GM18520 (cell line): ENCODE measurements at regions not wholly inside any gene's neighbourhood (a gene's known extent, or its start where the extent isn't known, plus 50 kb on each side); places are given as distances from the start of the nearest gene placed in this dataset.

ENCODE experiments used
- ATAC-seq: cut with Tn5 transposase; IDR thresholded peaks from one replicate; pipeline ENCODE4 v1.9.1; 2021; ENCODE audit not compliant: unreplicated experiment

- no peak for ATAC-seq
Measured at GRCh38 chr20:10986586-10986985, 312.8 kb upstream of the JAG1 start.

DNA sequence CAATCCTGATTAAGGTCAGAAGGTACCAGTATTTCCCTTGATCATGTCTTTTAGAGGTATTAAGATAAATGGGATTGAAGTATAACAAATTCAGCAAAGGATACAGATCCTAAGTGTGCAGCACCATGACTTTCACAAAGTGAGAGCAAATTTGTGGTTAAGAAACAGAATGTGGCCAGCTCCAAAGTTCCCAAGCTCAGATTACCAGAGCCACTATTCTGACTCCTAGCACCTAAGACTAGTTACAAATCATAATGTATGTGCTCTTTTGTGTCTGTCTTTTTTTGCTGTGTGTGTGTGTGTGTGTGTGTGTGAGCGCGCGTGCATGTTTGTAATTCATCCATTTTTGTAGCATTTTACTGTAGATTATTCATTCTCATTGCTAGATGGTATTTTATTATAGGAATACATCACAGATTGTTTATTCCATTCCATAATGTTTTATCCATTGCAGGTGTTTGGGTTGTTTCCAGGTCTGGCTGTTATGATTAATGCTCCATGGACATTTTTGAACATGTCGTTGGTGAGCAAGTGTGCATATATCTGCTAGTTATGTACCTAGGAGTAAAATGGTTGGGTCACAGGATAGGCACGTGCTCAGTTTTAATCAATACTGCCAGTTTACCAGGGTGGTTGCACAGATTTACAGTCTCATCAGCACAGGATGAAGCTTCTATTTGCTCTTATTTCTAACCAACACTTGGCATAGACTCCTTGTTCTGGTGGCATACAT, 314.0 kb upstream of the JAG1 start:
- ATAC-seq, result no peak

DNA sequence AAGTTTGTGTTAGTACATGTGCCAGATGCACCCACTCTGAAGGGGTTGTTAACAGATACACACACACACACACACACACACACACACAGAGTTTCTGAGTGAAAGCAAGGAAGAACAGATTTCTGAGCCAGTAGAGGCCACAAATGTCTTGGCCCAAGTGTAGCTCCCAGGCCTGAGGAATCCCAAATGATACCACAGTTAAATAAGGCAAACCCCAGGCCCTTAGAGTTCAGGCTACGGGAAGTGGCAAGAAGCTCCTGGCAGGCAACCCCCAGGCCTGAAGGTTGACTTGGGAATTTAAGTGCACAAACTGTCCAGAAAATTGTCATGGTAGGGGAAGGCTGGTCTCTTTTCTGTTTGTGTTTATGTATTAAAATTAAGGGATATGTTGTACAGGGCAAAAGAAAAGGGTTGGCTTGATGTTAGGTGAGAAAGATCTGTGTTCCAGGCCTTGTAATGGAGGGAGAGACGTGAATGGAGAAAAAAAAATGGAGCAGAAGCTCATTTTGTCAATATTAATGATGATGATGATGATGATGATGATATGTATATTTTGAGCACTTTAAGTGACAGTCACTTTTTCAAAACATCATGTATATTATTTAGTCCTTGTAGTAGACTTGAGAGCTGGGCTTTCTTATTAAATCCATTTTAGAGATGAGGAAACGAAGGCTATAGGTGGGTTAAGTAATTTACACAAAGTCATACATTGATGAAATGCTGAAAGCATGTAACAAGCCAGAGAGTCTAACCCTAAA, 317.0 kb upstream of the JAG1 start:
- ATAC-seq, result no peak

DNA sequence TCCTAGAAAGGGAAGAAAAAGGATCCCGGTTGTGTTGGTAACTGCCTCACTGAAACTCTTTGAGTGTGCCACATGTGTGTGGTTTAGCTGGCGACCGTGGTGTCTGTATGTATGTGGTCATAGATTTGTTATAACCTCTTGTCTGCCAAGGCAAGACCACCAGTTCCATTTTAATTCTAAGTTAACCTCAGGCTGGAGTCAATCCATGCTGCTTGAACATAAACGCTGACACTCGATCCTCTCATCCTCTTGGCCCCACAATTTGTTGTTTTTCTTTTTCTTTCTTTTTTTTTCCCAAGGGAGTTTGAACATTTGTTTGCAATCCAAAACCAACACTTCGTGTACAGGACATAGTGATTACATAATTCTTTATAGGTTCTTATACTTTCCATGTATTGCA, 318.9 kb upstream of the JAG1 start:
- no peak for ATAC-seq

- no peak for ATAC-seq
Measured at GRCh38 chr20:10994991-10995700, 321.3 kb upstream of the JAG1 start.

- ATAC-seq, result no peak
Measured at GRCh38 chr20:10998476-10998875, 324.7 kb upstream of the JAG1 start.

DNA sequence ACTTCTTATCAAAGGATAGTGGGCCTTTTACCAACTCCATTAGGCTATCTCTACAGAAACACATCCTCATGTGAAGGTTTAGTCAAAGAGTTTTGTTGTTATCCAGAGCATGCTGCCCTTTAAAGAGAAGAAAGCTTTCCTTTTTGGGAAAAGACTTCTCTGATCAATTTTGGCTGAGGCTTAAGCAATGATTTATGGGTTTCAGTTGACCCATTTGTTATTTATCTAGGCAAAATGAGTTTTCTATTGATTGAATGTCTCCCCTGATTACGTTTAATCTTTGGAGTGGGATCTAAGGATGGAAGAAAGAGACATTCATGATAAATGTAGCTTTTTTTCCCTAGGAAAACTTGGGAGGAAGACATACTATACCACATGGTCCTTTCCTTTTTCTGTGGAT, 326.6 kb upstream of the JAG1 start:
- no peak for ATAC-seq

DNA sequence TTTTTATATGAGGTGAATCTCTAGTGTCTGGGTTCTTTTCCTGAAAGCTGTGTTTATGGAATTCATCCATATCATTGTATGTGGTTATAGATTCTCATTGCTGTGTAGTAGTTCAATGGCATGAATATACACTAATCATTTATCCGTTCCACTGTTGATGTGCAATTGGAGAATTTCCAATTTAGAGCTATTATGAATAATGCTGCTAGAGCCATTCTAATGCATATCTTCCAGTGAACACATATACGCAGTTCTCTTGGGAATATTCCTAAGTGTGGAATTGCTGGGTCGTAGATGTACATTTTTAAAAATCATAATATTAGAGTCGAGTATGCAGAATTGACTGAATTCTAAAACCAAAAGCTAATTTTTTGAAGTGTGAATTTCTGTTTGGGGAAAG, 327.5 kb upstream of the JAG1 start:
- no peak for ATAC-seq

DNA sequence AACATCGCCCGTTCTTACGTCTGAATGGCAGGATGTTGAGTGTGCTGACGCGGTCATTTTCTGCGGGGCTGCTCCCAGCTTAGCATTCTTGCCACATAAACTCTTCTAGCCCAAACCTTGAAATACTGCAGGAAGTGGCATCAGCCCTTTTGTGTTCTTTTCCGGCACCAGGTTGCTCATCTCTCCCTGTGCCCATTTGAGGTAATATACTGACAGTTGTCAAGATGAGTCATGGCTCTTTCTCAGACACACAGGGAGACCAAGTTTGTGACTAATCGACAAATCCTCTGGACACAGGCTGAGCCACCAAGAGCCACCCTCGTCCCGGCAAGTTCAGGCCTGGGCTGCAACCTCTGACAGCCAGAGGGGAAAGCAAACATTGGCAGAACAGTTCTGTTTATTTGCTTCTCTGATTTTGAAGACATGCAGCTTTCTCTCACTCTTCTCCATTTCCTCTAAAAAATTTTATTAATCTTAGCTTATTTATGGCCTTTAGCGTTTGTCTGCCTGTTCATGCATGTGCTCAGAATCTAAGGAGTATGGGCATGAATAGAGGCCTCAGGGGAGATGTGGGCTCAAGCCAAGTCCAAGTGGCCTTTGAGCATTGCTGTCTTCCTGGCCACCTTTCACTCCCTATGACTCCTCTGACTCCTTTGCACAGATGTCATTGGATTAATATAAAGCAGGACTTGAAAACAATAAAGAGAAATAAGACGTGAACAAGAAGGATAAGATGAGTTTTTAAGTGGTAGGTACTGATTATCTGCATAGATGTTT, 328.2 kb upstream of the JAG1 start:
- no peak for ATAC-seq

DNA sequence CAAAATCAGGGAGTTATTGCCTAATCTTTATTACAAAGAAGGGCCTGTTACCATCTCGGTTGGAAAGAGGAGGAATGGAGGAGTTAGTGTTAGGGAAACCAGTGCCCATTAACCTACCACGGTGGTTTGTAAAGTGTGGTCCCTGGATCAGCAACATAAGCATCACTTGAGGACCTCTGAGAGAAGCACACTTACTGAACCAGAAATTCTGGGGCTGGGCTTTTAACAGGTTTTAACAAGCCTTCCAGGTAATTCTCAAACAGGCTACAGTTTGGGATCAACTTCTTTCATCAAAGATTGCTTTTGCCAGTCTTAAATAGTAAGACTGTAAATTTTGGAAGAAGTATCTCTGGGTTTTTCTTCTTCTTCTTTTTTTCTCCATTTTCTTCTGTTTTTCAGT, 329.5 kb upstream of the JAG1 start:
- no peak for ATAC-seq

DNA sequence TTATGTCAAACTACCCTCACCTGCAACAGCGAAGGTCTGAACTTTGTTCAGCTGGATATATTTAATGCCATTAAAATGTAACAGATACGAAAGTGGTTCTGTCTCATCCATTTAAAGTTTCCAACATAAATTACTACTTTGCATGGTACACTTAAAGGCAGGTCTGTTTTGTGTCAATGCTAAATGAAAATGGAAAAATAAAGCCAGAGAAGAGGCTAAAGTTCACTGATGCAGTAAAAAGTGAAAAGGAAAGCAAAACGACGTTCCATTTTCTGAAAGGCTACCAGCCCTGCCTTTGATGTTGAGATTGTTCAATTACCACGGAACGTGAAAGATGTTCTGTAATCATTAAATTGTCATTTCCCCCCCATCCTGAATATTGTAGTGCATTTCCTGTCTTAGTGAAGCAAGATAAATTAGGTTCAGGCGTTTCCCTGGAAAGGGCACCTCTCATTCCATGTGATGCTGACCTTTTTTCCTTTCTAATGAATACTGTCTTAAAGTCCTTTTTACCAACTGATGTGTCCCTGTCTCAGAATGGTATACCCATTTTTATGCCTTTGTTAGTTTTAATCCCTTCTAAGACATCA, 334.7 kb upstream of the JAG1 start:
- no peak for ATAC-seq

GRCh38 chr20:11011653-11012052, 337.9 kb upstream of the JAG1 start:
- ATAC-seq, result no peak

GRCh38 chr20:11012975-11013374, 339.2 kb upstream of the JAG1 start:
- no peak for ATAC-seq

- no peak for ATAC-seq
Measured at GRCh38 chr20:11013801-11014200, 340.0 kb upstream of the JAG1 start.

DNA sequence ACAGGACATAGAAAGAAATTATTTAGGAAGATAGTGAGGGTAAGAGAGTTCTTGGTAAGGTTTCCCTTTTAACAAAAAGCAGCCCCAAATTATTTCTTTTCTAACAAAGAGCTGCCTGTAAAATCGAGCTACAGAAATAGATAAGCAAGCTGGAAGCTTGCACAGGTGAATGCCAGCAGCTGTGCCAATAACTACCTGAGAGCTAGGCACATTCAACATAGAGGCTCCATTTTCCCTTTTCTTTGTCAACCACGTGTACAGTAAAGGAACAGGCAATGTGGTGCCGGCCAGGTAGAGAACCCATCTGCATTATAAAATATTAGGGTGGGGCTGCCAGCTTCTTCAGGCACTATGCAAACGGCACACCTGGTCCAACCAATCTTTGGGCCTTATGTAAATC, 341.6 kb upstream of the JAG1 start:
- ATAC-seq, result no peak

DNA sequence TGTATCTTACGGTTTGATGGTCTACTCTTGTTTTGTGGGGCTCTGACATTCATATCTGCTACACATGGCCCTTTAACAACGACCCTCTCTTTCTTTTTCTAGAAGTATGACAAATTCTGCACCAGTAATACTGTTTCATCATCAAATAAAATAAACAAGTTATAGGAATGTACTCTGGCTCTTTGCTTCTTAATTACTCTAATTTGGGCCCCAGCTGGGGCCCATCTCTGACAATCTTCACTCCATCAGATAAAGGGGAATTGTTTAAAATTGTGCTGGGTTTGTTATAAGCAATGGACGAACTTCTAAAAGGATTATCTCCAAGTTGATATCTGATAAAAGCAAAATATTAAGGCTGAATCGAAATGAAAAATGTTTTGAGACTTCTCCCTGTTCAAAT, 343.6 kb upstream of the JAG1 start:
- ATAC-seq, result no peak

DNA sequence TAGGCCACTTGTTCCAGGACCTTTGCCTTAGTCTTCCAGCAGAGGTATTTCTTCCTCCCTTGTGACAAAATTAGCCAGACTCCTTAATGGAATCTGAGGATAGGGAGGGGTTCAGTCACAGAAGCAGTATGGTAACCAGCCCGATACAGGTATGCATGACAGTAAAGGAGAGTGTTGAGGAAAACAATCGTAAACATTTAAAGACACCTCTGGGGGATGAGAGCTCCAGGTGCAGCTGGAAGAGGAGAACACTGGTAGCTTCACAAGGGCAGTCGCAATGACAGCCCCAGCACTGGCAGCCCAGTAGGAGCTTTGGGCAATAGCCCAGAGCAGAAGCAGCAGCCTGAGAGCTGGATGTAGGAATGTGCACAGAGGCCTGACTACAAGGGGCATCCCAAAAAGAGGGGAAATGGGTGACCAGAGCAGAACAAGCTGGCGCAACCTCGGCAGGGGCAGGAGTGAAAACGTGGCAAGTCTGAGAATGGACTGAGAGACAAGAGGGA, 344.9 kb upstream of the JAG1 start:
- ATAC-seq, result no peak

- no peak for ATAC-seq
Measured at GRCh38 chr20:11020712-11021111, 346.9 kb upstream of the JAG1 start.

GRCh38 chr20:11027224-11027623, 353.4 kb upstream of the JAG1 start:
- ATAC-seq, result no peak

DNA sequence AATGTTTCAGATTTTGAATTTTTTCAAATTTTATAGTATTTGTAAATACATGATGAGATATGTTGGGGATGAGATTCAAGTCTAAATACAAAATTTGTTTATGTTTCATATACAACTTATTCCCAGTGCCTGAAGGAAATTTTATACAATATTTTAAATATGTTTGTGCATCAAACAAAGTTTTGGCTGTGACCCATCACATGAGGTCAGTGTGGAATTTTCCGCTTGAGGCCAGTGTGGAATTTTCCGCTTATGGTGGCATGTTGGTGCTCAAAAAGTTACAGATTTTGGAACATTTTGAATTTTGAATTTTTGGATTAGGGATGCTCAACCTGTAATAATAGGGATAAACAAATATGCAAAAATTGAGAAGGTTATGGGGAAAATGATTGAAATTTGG, 356.6 kb upstream of the JAG1 start:
- ATAC-seq, result no peak

DNA sequence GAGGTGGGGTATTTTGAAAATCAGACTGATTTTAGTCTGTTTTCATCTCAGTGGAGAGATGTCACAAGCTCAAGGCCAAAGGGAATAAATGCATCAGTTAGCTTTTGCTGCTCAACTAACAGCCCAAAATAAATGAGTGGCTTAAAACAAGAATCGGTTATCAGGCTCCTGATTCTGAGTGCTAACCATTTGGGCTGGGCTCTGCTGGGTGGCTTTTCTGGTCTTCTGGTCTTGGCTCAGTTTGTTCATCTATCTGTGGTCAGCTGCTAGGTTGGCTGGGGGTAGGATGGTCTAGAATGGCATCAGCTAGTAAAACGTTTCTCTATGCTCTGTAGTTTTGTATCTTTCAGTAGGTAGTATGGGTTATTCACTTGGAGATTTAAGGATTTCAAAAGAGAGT, 357.5 kb upstream of the JAG1 start:
- no peak for ATAC-seq
